ENCODE measurements at regions not wholly inside any gene's neighbourhood (a gene's known extent, or its start where the extent isn't known, plus 50 kb on each side); places are given as distances from the start of the nearest gene placed in this dataset.

DNA sequence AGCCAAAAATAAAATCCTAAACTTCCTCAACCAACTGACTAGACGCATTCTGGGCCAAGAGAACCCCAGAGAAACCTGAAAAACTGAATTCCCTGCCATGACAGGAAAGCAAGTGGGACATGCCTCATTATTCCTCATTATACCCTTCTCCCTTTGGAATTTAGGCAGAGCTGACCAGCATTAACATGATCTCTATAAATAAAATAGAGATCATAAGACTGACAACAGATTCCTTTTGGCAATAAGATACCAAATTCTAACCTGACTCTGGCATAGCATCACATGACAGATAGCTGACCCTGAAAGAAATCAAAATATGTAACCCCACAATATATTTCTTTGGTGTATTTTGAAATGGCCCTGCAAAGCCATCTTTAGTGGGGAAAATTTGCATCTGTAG is 277.8 kb upstream of the SLC14A2 start:
- H3K27ac Mint-ChIP-seq, result no peak overlapping the region
- Histone ChIP-seq H3K4me2 (replicated peaks; ENCODE audit: low read depth, low read length, poor library complexity, severe bottlenecking) (no peak overlapping the region), H2AFZ (ENCODE audit: insufficient read depth, low read depth, low read length, poor library complexity, severe bottlenecking) (no peak overlapping the region), H3K4me3 (ENCODE audit: control extremely low read depth in 1 of 5, extremely low read depth in 1 of 5, insufficient read depth in 1 of 5, low read depth in 2 of 5, low read length in 4 of 5) (no peak overlapping the region), H3K4me1 (ENCODE audit: control insufficient read depth in 2 of 2, insufficient read depth in 2 of 2, low read length in 2 of 2) (no peaks in the 10 kb centered on the region), H3K9me3 (ENCODE audit: control extremely low read depth in 1 of 3, control insufficient read depth in 2 of 3, insufficient read depth in 1 of 3, low read length in 2 of 3) (no peaks in the 10 kb centered on the region), H4K20me1 (ENCODE audit: control insufficient read depth, insufficient read depth, low read length, poor library complexity, severe bottlenecking) (no peaks in the 10 kb centered on the region), H3K36me3 (replicated peaks in 1 of 2; ENCODE audit: control extremely low read depth in 1 of 2, control insufficient read depth in 1 of 2, extremely low read depth in 1 of 2, insufficient read depth in 2 of 2, low read length in 1 of 2) (no peaks in the 10 kb centered on the region), H3K79me2 (ENCODE audit: control insufficient read depth, insufficient read depth, low read length) (no peaks in the 10 kb centered on the region), H3K27ac (ENCODE audit: low read length in 2 of 2) (no peak overlapping the region), H3K9ac (ENCODE audit: low read length) (no peak overlapping the region), H3K27me3 (replicated peaks in 1 of 4; ENCODE audit: control extremely low read depth in 1 of 4, control insufficient read depth in 3 of 4, insufficient read depth in 4 of 4, low read length in 3 of 4) (peaks cover 0 to 11% (median 2%) of the 10 kb centered on the region in 4 experiments)
- H3K9me3 Mint-ChIP-seq (ENCODE audit: insufficient read depth), result no peaks in the 10 kb centered on the region
- 82% methylated on average over 1 of the region's 1 CpG for WGBS (ENCODE audit: insufficient coverage)
- H3K27me3 Mint-ChIP-seq, result peaks cover 31% of the 10 kb centered on the region
- TF ChIP-seq, protein P1, sequence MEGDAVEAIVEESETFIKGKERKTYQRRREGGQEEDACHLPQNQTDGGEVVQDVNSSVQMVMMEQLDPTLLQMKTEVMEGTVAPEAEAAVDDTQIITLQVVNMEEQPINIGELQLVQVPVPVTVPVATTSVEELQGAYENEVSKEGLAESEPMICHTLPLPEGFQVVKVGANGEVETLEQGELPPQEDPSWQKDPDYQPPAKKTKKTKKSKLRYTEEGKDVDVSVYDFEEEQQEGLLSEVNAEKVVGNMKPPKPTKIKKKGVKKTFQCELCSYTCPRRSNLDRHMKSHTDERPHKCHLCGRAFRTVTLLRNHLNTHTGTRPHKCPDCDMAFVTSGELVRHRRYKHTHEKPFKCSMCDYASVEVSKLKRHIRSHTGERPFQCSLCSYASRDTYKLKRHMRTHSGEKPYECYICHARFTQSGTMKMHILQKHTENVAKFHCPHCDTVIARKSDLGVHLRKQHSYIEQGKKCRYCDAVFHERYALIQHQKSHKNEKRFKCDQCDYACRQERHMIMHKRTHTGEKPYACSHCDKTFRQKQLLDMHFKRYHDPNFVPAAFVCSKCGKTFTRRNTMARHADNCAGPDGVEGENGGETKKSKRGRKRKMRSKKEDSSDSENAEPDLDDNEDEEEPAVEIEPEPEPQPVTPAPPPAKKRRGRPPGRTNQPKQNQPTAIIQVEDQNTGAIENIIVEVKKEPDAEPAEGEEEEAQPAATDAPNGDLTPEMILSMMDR (IDR thresholded peaks at IDR 0.05), result no peak
- no peak for TF ChIP-seq EZH2 (IDR thresholded peaks at IDR 0.05; ENCODE audit: borderline replicate concordance, insufficient read depth, low read depth, low read length, poor library complexity, severe bottlenecking)
- ChIA-PET CTCF (no interaction called here), POLR2A (no interaction called here)
- ATAC-seq (ENCODE audit: low read depth) (no peak), DNase-seq (no peak)
- H3K4me3 Mint-ChIP-seq, result no peak overlapping the region
- no peaks in the 10 kb centered on the region for H3K4me1 Mint-ChIP-seq
- intact Hi-C loops (cut with micrococcal nuclease), result no loop called here

DNA sequence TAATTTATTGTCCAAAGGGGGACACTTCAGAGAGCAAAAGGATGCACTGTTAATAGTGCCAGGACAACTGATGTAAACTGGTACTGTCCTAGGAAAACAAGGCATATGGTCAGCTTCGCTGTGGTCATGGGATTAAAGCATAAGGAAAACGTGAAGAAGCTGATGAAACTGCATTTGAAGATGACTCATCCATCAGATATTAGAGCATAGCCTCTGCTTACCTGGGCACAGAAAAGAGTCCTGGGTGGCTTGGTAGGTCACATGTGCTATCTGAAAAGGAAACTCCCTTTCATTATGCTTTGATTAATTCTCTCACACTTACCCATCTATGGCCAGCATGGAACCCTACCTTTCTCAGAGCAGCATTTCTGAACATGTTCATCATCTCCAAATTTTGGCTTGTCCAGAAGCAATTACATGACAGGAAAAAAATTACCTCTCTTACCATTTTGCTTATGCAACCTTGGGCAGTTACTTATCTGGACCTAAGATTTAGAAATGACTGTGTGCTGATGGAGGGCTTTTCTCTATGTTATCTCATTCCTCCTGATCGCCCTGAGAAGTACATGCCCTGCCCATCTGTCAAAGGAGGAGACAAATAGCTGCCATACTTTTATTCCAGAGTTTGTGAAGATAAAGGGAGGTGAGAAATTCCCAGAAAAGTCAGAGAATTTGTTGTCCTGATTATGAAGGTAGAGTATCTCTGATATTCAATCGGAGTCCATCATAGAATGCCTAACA is 275.3 kb upstream of the SLC14A2 start:
- CTCF ChIA-PET, result no interaction called here
- POLR2A ChIA-PET, result no interaction called here

More for the DNA sequence above, 275.3 kb upstream of the SLC14A2 start:
- Histone ChIP-seq H3K4me2 (replicated peaks; ENCODE audit: low read depth, low read length, poor library complexity, severe bottlenecking) (no peak overlapping the region), H3K36me3 (replicated peaks in 1 of 2; ENCODE audit: control extremely low read depth in 1 of 2, control insufficient read depth in 1 of 2, extremely low read depth in 1 of 2, insufficient read depth in 2 of 2, low read length in 1 of 2) (no peaks in the 10 kb centered on the region), H4K20me1 (ENCODE audit: control insufficient read depth, insufficient read depth, low read length, poor library complexity, severe bottlenecking) (no peaks in the 10 kb centered on the region), H3K79me2 (ENCODE audit: control insufficient read depth, insufficient read depth, low read length) (no peaks in the 10 kb centered on the region), H3K9me3 (ENCODE audit: control extremely low read depth in 1 of 3, control insufficient read depth in 2 of 3, insufficient read depth in 1 of 3, low read length in 2 of 3) (no peaks in the 10 kb centered on the region), H2AFZ (ENCODE audit: insufficient read depth, low read depth, low read length, poor library complexity, severe bottlenecking) (no peak overlapping the region), H3K27ac (ENCODE audit: low read length in 2 of 2) (no peak overlapping the region), H3K27me3 (replicated peaks in 1 of 4; ENCODE audit: control extremely low read depth in 1 of 4, control insufficient read depth in 3 of 4, insufficient read depth in 4 of 4, low read length in 3 of 4) (peaks cover 0 to 11% (median 4%) of the 10 kb centered on the region in 4 experiments), H3K4me3 (ENCODE audit: control extremely low read depth in 1 of 5, extremely low read depth in 1 of 5, insufficient read depth in 1 of 5, low read depth in 2 of 5, low read length in 4 of 5) (no peak overlapping the region), H3K4me1 (ENCODE audit: control insufficient read depth in 2 of 2, insufficient read depth in 2 of 2, low read length in 2 of 2) (no peaks in the 10 kb centered on the region), H3K9ac (ENCODE audit: low read length) (no peak overlapping the region)
- ATAC-seq (ENCODE audit: low read depth) (no peak), DNase-seq (no peak)
- 100% methylated on average over 1 of the region's 4 CpGs for WGBS (ENCODE audit: insufficient coverage)
- TF ChIP-seq, protein P1 (IDR thresholded peaks at IDR 0.05), result no peak
- TF ChIP-seq EZH2 (IDR thresholded peaks at IDR 0.05; ENCODE audit: borderline replicate concordance, insufficient read depth, low read depth, low read length, poor library complexity, severe bottlenecking), result no peak
- peaks cover 28% of the 10 kb centered on the region for H3K27me3 Mint-ChIP-seq
- H3K9me3 Mint-ChIP-seq (ENCODE audit: insufficient read depth), result no peaks in the 10 kb centered on the region
- no peaks in the 10 kb centered on the region for H3K4me1 Mint-ChIP-seq
- H3K27ac Mint-ChIP-seq, result no peak overlapping the region
- intact Hi-C loops (cut with micrococcal nuclease), result no loop called here
- no peak overlapping the region for H3K4me3 Mint-ChIP-seq
